Panc1 (cell line): ENCODE measurements at regions not wholly inside any gene's neighbourhood (a gene's known extent, or its start where the extent isn't known, plus 50 kb on each side); places are given as distances from the start of the nearest gene placed in this dataset.

Experiments
- ATAC-seq: fragments of 200-7000 bp; cut with Tn5 transposase; 2 replicates; pipeline ENCODE4 v1.9.1; 2020; ENCODE audit warnings: mild to moderate bottlenecking, moderate library complexity
- BruUV-seq: library from RNA; stranded (reverse); fragments of 400-500 nt; replicated peaks from 2 replicates; lab custom pipeline; 2021; lab: Mats Ljungman, UMichigan
- CTCF ChIA-PET: fragments of 300-600 bp; sonication (Branson Sonifier 250); formaldehyde crosslinking; loops from one replicate; lab custom pipeline; 2022; ENCODE audit warnings: antibody characterized with exemption; lab: Charles Lee
- POLR2A ChIA-PET: fragments of 300-600 bp; sonication (Branson Sonifier 250); formaldehyde crosslinking; loops from one replicate; lab custom pipeline; 2022; ENCODE audit warnings: antibody characterized with exemption; lab: Charles Lee
- DNase-seq: peaks from one replicate; pipeline ENCODE4 v3.0.0-alpha.2; 2010; ENCODE audit warnings: low read depth, low spot score
- H3K27ac ChIP-seq: 2 replicates; pipeline ENCODE4 v1.5.1; 2011; ENCODE audit warnings: mild to moderate bottlenecking, low read length, inconsistent platforms
- H3K27me3 ChIP-seq: fragments of 200-500 bp; sonication (Bioruptor generic); 2 replicates; pipeline ENCODE4 v1.6.0; 2014; ENCODE audit warnings: low read length, inconsistent platforms; ENCODE audit not compliant: control insufficient read depth, insufficient read depth
- H3K36me3 ChIP-seq: fragments of 200-500 bp; sonication (Bioruptor generic); 2 replicates; pipeline ENCODE4 v1.5.1; 2014; ENCODE audit warnings: inconsistent platforms, mild to moderate bottlenecking, low read length, moderate library complexity; ENCODE audit not compliant: control insufficient read depth, insufficient read depth
- H3K4me1 ChIP-seq: 2 replicates; pipeline ENCODE4 v1.5.1; 2011; ENCODE audit warnings: inconsistent platforms, mild to moderate bottlenecking, low read length, moderate library complexity; ENCODE audit not compliant: control insufficient read depth, insufficient read depth
- H3K4me3 ChIP-seq, 2 experiments: 2 replicates each; pipeline ENCODE4 v1.5.1; 2011 to 2012; ENCODE audit warnings: low read depth in 2 of 2, low read length in 2 of 2, mild to moderate bottlenecking in 2 of 2, inconsistent platforms in 1 of 2, moderate library complexity in 1 of 2
- H3K9me3 ChIP-seq: fragments of 200-500 bp; sonication (Bioruptor generic); 2 replicates; pipeline ENCODE4 v1.5.1; 2014; ENCODE audit warnings: low read depth, mild to moderate bottlenecking, inconsistent platforms, low read length, moderate library complexity; ENCODE audit not compliant: control insufficient read depth, insufficient read depth
- CTCF ChIP-seq: fragments of 450-650 bp; IDR thresholded peaks from 2 replicates; pipeline ENCODE4 v1.5.1; 2017; ENCODE audit warnings: mild to moderate bottlenecking
- POLR2AphosphoS5 ChIP-seq: IDR thresholded peaks from 2 replicates; pipeline ENCODE4 v1.6.1; 2012; ENCODE audit warnings: mild to moderate bottlenecking, low read depth, low read length, moderate library complexity
- REST ChIP-seq, 2 experiments: IDR thresholded peaks; 2 replicates each; pipeline ENCODE4 v1.6.1; 2011 to 2012; ENCODE audit warnings: low read depth in 2 of 2, control low read depth in 1 of 2, low read length in 1 of 2, mild to moderate bottlenecking in 1 of 2, moderate library complexity in 1 of 2; ENCODE audit not compliant: insufficient read depth in 1 of 2
- SIN3A ChIP-seq: IDR thresholded peaks from 2 replicates; pipeline ENCODE4 v1.6.1; 2012; ENCODE audit warnings: low read depth, mild to moderate bottlenecking, low read length, moderate library complexity, borderline replicate concordance; ENCODE audit not compliant: insufficient read depth
- TCF7L2 ChIP-seq: IDR thresholded peaks from 2 replicates; pipeline ENCODE4 v1.6.1; 2011; ENCODE audit warnings: mild to moderate bottlenecking, low read depth, low read length, inconsistent platforms
- in situ Hi-C: cut with HindIII; loops from 2 replicates; pipeline ENCODE4 v1.10.0; 2016; ENCODE audit warnings: low sequenced_read_pairs, low pct_unique_long_range_greater_than_20kb
- intact Hi-C: fragments of 100-400 bp; cut with micrococcal nuclease; formaldehyde crosslinking; loops from one replicate; pipeline ENCODE4 v1.10.0; 2022; ENCODE audit not compliant: unreplicated experiment

- POLR2A ChIA-PET: no interaction called here
- Histone ChIP-seq H3K36me3 (no peaks in the 10 kb centered on the region), H3K4me3 (no peak overlapping the region), H3K4me1 (no peaks in the 10 kb centered on the region), H3K27ac (no peak overlapping the region), H3K27me3 (no peaks in the 10 kb centered on the region), H3K9me3 (no peaks in the 10 kb centered on the region)
- intact Hi-C loops (no loop called here), in situ Hi-C loops (no loop called here)
- CTCF ChIA-PET: no interaction called here
- DNase-seq (no peak), ATAC-seq (no peak)
- TF ChIP-seq CTCF (no peak), TCF7L2 (no peak), REST (IDR thresholded peaks at IDR 0.05; ENCODE audit: insufficient read depth in 1 of 2, low read depth in 2 of 2, low read length in 1 of 2) (no peak), POLR2AphosphoS5 (no peak), SIN3A (no peak)
- BruUV-seq: no TSS peak
Measured at GRCh38 chr21:24055696-24056095, 1551.6 kb downstream of the MRPL39 start.

- BruUV-seq: no TSS peak
- in situ Hi-C loops (no loop called here), intact Hi-C loops (no loop called here)
- DNase-seq (no peak), ATAC-seq (no peak)
- no peaks in the 10 kb centered on the region for H3K4me1 ChIP-seq
- H3K36me3 ChIP-seq: no peaks in the 10 kb centered on the region
- H3K27ac ChIP-seq: no peak overlapping the region
- TF ChIP-seq TCF7L2: no peak
- no peak for TF ChIP-seq POLR2AphosphoS5
- no peak for TF ChIP-seq SIN3A
- no peak for TF ChIP-seq REST (IDR thresholded peaks at IDR 0.05; ENCODE audit: insufficient read depth in 1 of 2, low read depth in 2 of 2, low read length in 1 of 2)
- TF ChIP-seq CTCF: no peak
- H3K9me3 ChIP-seq: no peaks in the 10 kb centered on the region
- no peak overlapping the region for H3K4me3 ChIP-seq
- POLR2A ChIA-PET: no interaction called here
- no peaks in the 10 kb centered on the region for H3K27me3 ChIP-seq
- CTCF ChIA-PET: no interaction called here
Measured at GRCh38 chr21:24050231-24050630, 1557.0 kb downstream of the MRPL39 start.
